ENCODE measurements at regions not wholly inside any gene's neighbourhood (a gene's known extent, or its start where the extent isn't known, plus 50 kb on each side); places are given as distances from the start of the nearest gene placed in this dataset.

GRCh38 chr2:9118383-9118960 is 88.1 kb upstream of the ASAP2 start:
- H2BK12ac ChIP-seq (ENCODE audit: low read depth, low read length): no peak overlapping the region
- CTCF ChIA-PET (ENCODE audit: partially characterized antibody): interaction anchor here (1.0 to 1.1 kb wide), 2 partner anchors 24 to 156 kb away, joined by 3 read pairs; no protein-coding TSS in a partner anchor
- no peaks in the 10 kb centered on the region for H3K23me2 ChIP-seq (ENCODE audit: low read depth, low read length)
- TF ChIP-seq TBP (IDR thresholded peaks at IDR 0.05; ENCODE audit: low read depth, low read length): no peak
- no peak for TF ChIP-seq MAFK (IDR thresholded peaks at IDR 0.05; ENCODE audit: low read depth, low read length)
- no peak for TF ChIP-seq KDM4A (IDR thresholded peaks at IDR 0.05; ENCODE audit: low read depth, low read length, severe bottlenecking)
- TF ChIP-seq, protein P1, sequence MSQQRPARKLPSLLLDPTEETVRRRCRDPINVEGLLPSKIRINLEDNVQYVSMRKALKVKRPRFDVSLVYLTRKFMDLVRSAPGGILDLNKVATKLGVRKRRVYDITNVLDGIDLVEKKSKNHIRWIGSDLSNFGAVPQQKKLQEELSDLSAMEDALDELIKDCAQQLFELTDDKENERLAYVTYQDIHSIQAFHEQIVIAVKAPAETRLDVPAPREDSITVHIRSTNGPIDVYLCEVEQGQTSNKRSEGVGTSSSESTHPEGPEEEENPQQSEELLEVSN (IDR thresholded peaks at IDR 0.05): no peak
- no peak for TF ChIP-seq RBBP5 (IDR thresholded peaks at IDR 0.05; ENCODE audit: borderline replicate concordance, low read depth, low read length)
- TF ChIP-seq NANOG (IDR thresholded peaks at IDR 0.05; ENCODE audit: insufficient read depth, low read depth, low read length, poor library complexity, severe bottlenecking): no peak
- TF ChIP-seq MAX (IDR thresholded peaks at IDR 0.05): no peak
- no peak for TF ChIP-seq JUND (IDR thresholded peaks at IDR 0.05; ENCODE audit: low read length)
- no peak for TF ChIP-seq POLR2AphosphoS5 (IDR thresholded peaks at IDR 0.05; ENCODE audit: low read depth, low read length)
- no peak for TF ChIP-seq GTF2F1 (IDR thresholded peaks at IDR 0.05; ENCODE audit: borderline replicate concordance, low read depth, low read length)
- TF ChIP-seq ASH2L (IDR thresholded peaks at IDR 0.05; ENCODE audit: low read length): no peak
- TF ChIP-seq CBX5 (IDR thresholded peaks at IDR 0.05; ENCODE audit: low read depth, low read length): no peak
- no peak for TF ChIP-seq FOSL1 (IDR thresholded peaks at IDR 0.05; ENCODE audit: insufficient read depth, low read depth, low read length)

More at GRCh38 chr2:9118383-9118960, 88.1 kb upstream of the ASAP2 start:
- POLR2A ChIA-PET (ENCODE audit: partially characterized antibody): no interaction called here
- H4K91ac ChIP-seq (replicated peaks; ENCODE audit: insufficient read length, low read length): no peak overlapping the region
- no peak overlapping the region for H3K4ac ChIP-seq (replicated peaks; ENCODE audit: insufficient read length, low read depth, low read length)
- no peak overlapping the region for H3K27ac ChIP-seq (ENCODE audit: low read depth, low read length)
- no peaks in the 10 kb centered on the region; a peak in 1 of 7 replicates for H3K27me3 ChIP-seq (replicated peaks in 1 of 4; ENCODE audit: control insufficient read depth in 3 of 4, extremely low read depth in 1 of 4, insufficient read depth in 3 of 4, low read length in 3 of 4)
- H3K36me3 ChIP-seq (ENCODE audit: control insufficient read depth in 2 of 4, insufficient read depth in 4 of 4, low read length in 3 of 4): no peaks in the 10 kb centered on the region
- 85% methylated on average over 9 of the region's 11 CpGs; no CpG with 5 or more reads in 1 of the 2 experiments for WGBS, 2 experiments (ENCODE audit: extremely low coverage in 1 of 2, insufficient coverage in 1 of 2, insufficient read length in 1 of 2, insufficient replicate concordance in 2 of 2, low coverage in 1 of 2, low lambda C conversion rate in 2 of 2, missing lambda C conversion rate in 1 of 2)
- no peak for DNase-seq (ENCODE audit: low read depth in 1 of 2, low spot score in 2 of 2)
- no peak overlapping the region for H2BK5ac ChIP-seq (ENCODE audit: low read depth, low read length)
- no peaks in the 10 kb centered on the region for H3K79me1 ChIP-seq (ENCODE audit: low read depth, low read length)
- H2AK5ac ChIP-seq (ENCODE audit: low read depth, low read length): no peak overlapping the region
- H3K9ac ChIP-seq (replicated peaks in 1 of 4; ENCODE audit: extremely low read depth in 1 of 4, low read depth in 3 of 4, low read length in 3 of 4): no peak overlapping the region
- H3K4me3 ChIP-seq (ENCODE audit: extremely low read depth in 1 of 4, insufficient read depth in 2 of 4, low read depth in 3 of 4, low read length in 4 of 4): no peak overlapping the region
- H2AFZ ChIP-seq (ENCODE audit: low read length): no peak overlapping the region
- no peaks in the 10 kb centered on the region for H3K79me2 ChIP-seq (ENCODE audit: control insufficient read depth in 1 of 2, insufficient read depth in 2 of 2, low read length in 2 of 2)
- H4K20me1 ChIP-seq (replicated peaks in 1 of 2; ENCODE audit: control insufficient read depth in 1 of 2, insufficient read depth in 2 of 2, low read length in 2 of 2): no peaks in the 10 kb centered on the region
- H2BK15ac ChIP-seq (ENCODE audit: low read length): no peak overlapping the region
- 0 out of 7 replicates have a peak, but pooled peaks cover 0 to under 1% (median 0%) of the 10 kb centered on the region in 4 experiments for H3K4me1 ChIP-seq (replicated peaks in 1 of 4; ENCODE audit: control insufficient read depth in 3 of 4, insufficient read depth in 4 of 4, low read length in 3 of 4)
- H4K8ac ChIP-seq (ENCODE audit: extremely low read depth, insufficient read depth, low read length): no peak overlapping the region
- H3K9me3 ChIP-seq (ENCODE audit: insufficient read depth in 2 of 2, low read depth in 1 of 2, low read length in 1 of 2): no peaks in the 10 kb centered on the region
- no peak overlapping the region for H4K5ac ChIP-seq (ENCODE audit: insufficient read length, low read depth, low read length)
- no peak overlapping the region for H3K56ac ChIP-seq (replicated peaks; ENCODE audit: insufficient read length, low read depth, low read length)
- H3K23ac ChIP-seq (ENCODE audit: insufficient read length): no peak overlapping the region
- no peak overlapping the region for H2BK20ac ChIP-seq (ENCODE audit: low read length)
- no peak for FAIRE-seq
- no peak overlapping the region for H3K4me2 ChIP-seq (ENCODE audit: insufficient read depth in 1 of 2, low read depth in 2 of 2, low read length in 2 of 2)
- no peak overlapping the region for H3K14ac ChIP-seq (ENCODE audit: insufficient read length)
- H3K18ac ChIP-seq (ENCODE audit: extremely low read depth, low read length): no peak overlapping the region
- H2BK120ac ChIP-seq (replicated peaks; ENCODE audit: low read depth, low read length): no peak overlapping the region

Measured in H1 (cell line).